ENCODE measurements at regions not wholly inside any gene's neighbourhood (a gene's known extent, or its start where the extent isn't known, plus 50 kb on each side); places are given as distances from the start of the nearest gene placed in this dataset.

- DNase-seq (ENCODE audit: low spot score) (no peak), ATAC-seq (no peak)
Measured at GRCh38 chrX:5829469-5829868, 399.2 kb downstream of the NLGN4X start.

- DNase-seq (ENCODE audit: low spot score), result no peak
- no peak for ATAC-seq
Measured at GRCh38 chrX:5829060-5829459, 399.6 kb downstream of the NLGN4X start.

GRCh38 chrX:5823903-5824302, 404.8 kb downstream of the NLGN4X start:
- DNase-seq (ENCODE audit: low spot score), result no peak
- no peak for ATAC-seq

DNA sequence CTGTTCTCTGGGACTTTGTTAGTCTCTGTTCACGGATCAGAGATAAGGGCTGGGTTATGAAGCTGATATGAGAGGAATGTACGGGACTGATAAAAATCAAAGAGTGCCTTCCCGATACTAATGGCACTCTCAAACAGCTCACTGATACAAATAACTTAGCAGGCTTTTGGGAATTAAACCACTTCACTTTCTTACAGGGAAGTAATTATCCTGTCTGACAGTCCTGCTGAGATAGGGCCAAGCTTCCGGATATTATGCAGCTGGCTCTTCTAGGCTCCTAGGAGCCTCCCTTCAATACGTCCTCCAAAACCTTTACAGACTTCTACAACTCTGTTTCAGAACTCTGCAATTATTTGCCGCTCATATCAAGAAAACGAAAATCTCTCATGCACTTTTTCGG, 418.0 kb downstream of the NLGN4X start:
- DNase-seq (ENCODE audit: low spot score), result no peak
- ATAC-seq, result no peak

GRCh38 chrX:5807181-5807580, 421.5 kb downstream of the NLGN4X start:
- ATAC-seq, result no peak
- DNase-seq (ENCODE audit: low spot score), result no peak

DNA sequence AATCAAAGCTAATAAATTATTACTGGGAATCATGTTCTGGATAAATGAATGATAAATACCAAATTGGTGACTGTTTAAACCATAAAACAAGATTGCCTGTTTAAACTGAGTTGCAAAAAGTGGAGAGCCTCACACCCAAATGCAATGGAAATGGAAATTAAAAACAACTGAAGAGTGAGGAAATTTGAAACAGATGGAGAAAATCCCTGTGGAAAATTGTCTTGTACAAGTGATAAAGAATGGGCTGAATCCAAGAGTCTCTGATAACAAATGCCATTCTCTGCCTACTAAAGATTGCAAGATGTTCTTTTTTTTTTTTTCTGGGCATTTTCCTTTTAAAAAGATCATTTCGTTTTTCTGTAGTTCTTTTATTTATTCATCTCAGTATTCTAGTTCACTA, 426.3 kb downstream of the NLGN4X start:
- DNase-seq (ENCODE audit: low spot score) (no peak), ATAC-seq (no peak)

DNA sequence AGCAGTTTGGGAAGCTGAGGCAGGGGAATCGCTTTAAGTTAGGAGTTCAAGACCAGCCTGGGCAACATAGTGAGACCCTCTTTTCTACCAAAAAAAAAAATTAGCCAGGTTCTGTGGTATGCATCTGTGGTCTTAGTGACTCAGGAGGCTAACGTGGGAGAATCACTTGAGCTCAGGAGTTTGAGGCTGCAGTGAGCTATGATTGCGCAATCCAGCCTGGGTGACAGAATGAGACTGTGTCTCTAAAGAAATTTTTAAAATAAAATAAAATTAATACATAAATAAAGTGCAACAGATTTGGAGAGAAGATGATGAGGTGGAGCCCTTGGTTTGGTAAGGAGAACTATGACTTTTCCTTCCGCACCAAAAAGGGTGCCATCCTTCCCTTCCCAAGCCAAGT, 436.9 kb downstream of the NLGN4X start:
- ATAC-seq, result no peak
- DNase-seq (ENCODE audit: low spot score), result no peak

GRCh38 chrX:5788910-5789309, 439.8 kb downstream of the NLGN4X start:
- no peak for DNase-seq (ENCODE audit: low spot score)
- ATAC-seq, result no peak

- no peak for ATAC-seq
- DNase-seq (ENCODE audit: low spot score), result no peak
Measured at GRCh38 chrX:5780821-5781220, 447.8 kb downstream of the NLGN4X start.

- ATAC-seq, result no peak
- no peak for DNase-seq (ENCODE audit: low spot score)
Measured at GRCh38 chrX:5775846-5776430, 452.7 kb downstream of the NLGN4X start.

- DNase-seq (ENCODE audit: low spot score), result no peak
- no peak for ATAC-seq
Measured at GRCh38 chrX:5774446-5774845, 454.2 kb downstream of the NLGN4X start.

GRCh38 chrX:5771441-5771840, 457.2 kb downstream of the NLGN4X start:
- DNase-seq (ENCODE audit: low spot score), result no peak
- no peak for ATAC-seq

DNA sequence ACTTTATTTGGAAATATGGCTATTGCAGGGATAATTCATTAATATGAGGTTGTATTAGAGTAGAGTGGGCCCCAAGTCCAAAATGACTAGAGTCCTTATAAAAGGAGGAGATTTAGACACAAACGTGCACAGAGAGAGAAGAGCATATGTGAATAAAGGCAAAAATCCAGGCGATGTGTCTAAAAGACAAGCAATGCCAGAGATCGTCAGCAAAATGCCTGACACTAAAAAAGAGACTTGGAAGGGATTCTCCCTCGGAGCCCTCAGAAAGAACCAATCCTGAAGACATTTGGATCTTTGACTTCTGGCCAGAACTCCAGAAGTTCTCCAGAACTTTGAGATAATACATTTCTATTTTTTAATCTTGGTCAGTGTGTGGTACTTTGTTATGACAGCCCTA, 472.1 kb downstream of the NLGN4X start:
- DNase-seq (ENCODE audit: low spot score) (no peak), ATAC-seq (no peak)

- DNase-seq (ENCODE audit: low spot score), result no peak
- no peak for ATAC-seq
Measured at GRCh38 chrX:5753291-5753690, 475.4 kb downstream of the NLGN4X start.

GRCh38 chrX:5752831-5753230, 475.8 kb downstream of the NLGN4X start:
- DNase-seq (ENCODE audit: low spot score) (no peak), ATAC-seq (no peak)

GRCh38 chrX:5748586-5749150, 480.0 kb downstream of the NLGN4X start:
- DNase-seq (ENCODE audit: low spot score) (no peak), ATAC-seq (no peak)

- no peak for ATAC-seq
- no peak for DNase-seq (ENCODE audit: low spot score)
Measured at GRCh38 chrX:5746231-5746630, 482.4 kb downstream of the NLGN4X start.

GRCh38 chrX:5733501-5733900, 495.2 kb downstream of the NLGN4X start:
- ATAC-seq (no peak), DNase-seq (ENCODE audit: low spot score) (no peak)

DNA sequence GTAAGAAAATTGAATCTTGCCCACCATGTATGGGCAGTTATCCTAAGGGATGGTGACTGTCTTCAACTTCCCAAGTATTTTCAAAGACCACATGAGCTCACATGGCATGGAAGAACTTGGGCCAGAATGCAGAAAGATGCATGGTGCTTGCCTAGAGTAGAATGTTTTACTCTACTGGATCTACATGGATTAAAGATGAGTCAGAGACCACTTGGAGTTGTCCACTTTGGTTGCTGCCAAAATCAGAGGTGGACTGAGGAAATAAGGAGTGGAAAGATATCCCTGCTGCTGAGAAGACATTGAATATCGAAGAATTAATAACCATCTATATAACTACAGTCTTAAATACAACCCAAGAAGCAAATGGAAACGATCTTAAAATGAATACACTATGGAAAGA, 498.1 kb downstream of the NLGN4X start:
- no peak for ATAC-seq
- DNase-seq (ENCODE audit: low spot score), result no peak

DNA sequence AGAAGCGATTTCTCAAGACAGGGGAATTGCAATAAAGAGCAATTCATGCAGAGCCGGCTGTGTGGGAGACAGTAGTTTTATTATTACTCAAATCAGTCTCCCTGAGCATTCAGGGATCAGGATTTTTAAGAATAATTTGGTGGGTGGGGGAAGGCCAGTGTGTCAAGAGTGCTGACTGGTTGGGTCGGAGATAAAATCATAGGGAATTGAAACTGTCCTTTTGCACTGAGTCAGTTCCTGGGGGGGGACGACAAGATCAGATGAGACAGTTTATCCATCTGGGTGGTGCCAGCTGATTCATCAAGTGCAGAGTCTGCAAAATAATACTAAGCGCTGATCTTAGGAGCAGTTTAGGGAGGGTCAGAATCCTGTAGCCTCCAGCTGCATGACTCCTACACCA, 502.4 kb downstream of the NLGN4X start:
- DNase-seq (ENCODE audit: low spot score) (no peak), ATAC-seq (no peak)

GRCh38 chrX:5724123-5724522, 504.5 kb downstream of the NLGN4X start:
- no peak for DNase-seq (ENCODE audit: low spot score)
- ATAC-seq, result no peak

DNA sequence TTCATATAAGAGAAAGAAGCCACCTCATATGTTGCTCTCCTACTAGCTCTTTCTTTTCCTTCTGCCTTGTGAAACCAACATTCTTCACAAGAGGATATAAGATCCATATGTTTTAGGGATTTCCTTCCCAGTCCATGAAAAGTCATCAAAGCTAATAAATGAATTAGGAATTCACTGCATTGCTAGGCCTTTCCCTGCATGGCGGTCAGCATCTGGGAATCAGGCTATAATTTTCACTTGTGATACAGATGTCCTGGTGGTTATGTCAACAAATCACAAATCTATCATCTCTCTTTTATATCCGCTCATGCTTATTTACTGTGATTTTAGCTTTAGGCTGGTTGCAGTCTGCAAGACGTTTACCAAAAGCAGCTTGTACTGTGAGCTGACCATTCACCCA, 510.0 kb downstream of the NLGN4X start:
- ATAC-seq, result no peak
- DNase-seq (ENCODE audit: low spot score), result no peak

- ATAC-seq (no peak), DNase-seq (ENCODE audit: low spot score) (no peak)
Measured at GRCh38 chrX:5716666-5717065, 512.0 kb downstream of the NLGN4X start.
